ENCODE measurements at regions not wholly inside any gene's neighbourhood (a gene's known extent, or its start where the extent isn't known, plus 50 kb on each side); places are given as distances from the start of the nearest gene placed in this dataset.

DNA sequence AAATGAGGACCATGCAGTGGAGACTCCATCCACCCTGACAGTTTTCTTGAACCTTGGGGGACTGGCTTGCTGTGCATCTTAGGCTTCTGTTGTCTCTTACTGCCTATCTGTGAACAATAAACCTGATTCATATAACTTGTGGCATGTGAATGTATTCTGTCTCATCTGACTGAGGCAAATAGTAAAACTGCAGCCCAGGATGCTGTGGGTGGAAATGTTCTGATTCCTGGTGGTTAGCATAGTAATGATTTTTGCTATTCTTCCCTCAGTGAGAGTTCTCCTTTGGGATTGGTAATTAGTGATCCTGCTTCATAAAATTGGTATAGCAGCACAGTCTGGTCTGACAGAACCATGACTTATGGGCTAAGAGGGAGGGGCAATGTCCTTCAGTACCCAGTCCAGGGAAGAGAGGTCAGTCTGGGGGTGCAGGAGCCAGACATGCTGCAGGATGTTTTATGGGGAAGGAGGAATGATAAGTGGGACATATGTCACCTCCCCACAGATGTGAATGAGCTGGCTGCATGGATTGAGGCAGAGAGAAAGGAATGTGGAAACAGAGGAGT, 147.1 kb downstream of the OR2B2 start:
- DNase-seq: no peak
- H2BK20ac ChIP-seq (ENCODE audit: low read depth, low read length, poor library complexity, severe bottlenecking): no peak overlapping the region
- peaks cover 56% of the 10 kb centered on the region for H3K27me3 ChIP-seq (ENCODE audit: insufficient read depth, low read length)
- Mint-ChIP-seq H3K36me3 (ENCODE audit: insufficient read depth in 1 of 3, low read depth in 3 of 3) (no peaks in the 10 kb centered on the region; a peak in 1 of 7 replicates), H3K9me3 (no peaks in the 10 kb centered on the region; a peak in 1 of 5 replicates), H3K4me3 (no peak overlapping the region; a peak in 1 of 5 replicates), H3K27me3 (ENCODE audit: low read depth) (peaks cover 99% of the 10 kb centered on the region), H3K4me1 (peaks cover 6 to 7% of the 10 kb centered on the region in 2 experiments), H3K27ac (no peak overlapping the region)
- H4K91ac ChIP-seq (ENCODE audit: insufficient read length, low read depth, low read length): no peak overlapping the region
- no peak overlapping the region for H3K4ac ChIP-seq (ENCODE audit: low read depth, low read length)
- peaks cover 3% of the 10 kb centered on the region for H3K23me2 ChIP-seq (ENCODE audit: insufficient read length, low read depth, low read length, poor library complexity, severe bottlenecking)
- H3K14ac ChIP-seq (ENCODE audit: insufficient read depth, low read length): no peak overlapping the region
- no peak overlapping the region for H3T11ph ChIP-seq (ENCODE audit: low read length)
- no peak overlapping the region for H4K5ac ChIP-seq (ENCODE audit: insufficient read length, low read depth, low read length)
- no peak overlapping the region for H2AFZ ChIP-seq (ENCODE audit: low read length)
- H3K79me2 ChIP-seq (ENCODE audit: insufficient read depth, low read length): no peaks in the 10 kb centered on the region
- no peak overlapping the region for H2AK5ac ChIP-seq (ENCODE audit: insufficient read length, low read length)
- no peaks in the 10 kb centered on the region for H3K4me1 ChIP-seq (ENCODE audit: insufficient read depth, low read length)
- H4K20me1 ChIP-seq (ENCODE audit: control insufficient read depth, insufficient read depth, insufficient read length): no peaks in the 10 kb centered on the region
- no peak overlapping the region for H3K9ac ChIP-seq (ENCODE audit: extremely low read depth, insufficient read length, low read length)
- H3K23ac ChIP-seq (ENCODE audit: insufficient read length, low read depth, low read length): no peak overlapping the region
- H2BK120ac ChIP-seq (ENCODE audit: low read depth, low read length, poor library complexity, severe bottlenecking): no peak overlapping the region
- H4K8ac ChIP-seq (replicated peaks; ENCODE audit: insufficient read length, low read depth, low read length): no peak overlapping the region
- TF ChIP-seq, protein P1, sequence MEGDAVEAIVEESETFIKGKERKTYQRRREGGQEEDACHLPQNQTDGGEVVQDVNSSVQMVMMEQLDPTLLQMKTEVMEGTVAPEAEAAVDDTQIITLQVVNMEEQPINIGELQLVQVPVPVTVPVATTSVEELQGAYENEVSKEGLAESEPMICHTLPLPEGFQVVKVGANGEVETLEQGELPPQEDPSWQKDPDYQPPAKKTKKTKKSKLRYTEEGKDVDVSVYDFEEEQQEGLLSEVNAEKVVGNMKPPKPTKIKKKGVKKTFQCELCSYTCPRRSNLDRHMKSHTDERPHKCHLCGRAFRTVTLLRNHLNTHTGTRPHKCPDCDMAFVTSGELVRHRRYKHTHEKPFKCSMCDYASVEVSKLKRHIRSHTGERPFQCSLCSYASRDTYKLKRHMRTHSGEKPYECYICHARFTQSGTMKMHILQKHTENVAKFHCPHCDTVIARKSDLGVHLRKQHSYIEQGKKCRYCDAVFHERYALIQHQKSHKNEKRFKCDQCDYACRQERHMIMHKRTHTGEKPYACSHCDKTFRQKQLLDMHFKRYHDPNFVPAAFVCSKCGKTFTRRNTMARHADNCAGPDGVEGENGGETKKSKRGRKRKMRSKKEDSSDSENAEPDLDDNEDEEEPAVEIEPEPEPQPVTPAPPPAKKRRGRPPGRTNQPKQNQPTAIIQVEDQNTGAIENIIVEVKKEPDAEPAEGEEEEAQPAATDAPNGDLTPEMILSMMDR (conservative IDR thresholded peaks at IDR 0.05): no peak
- no peak overlapping the region for H3K56ac ChIP-seq (ENCODE audit: insufficient read length, low read depth, low read length)
- no peak overlapping the region for H2BK5ac ChIP-seq (ENCODE audit: insufficient read length, low read length)
- H2BK15ac ChIP-seq (ENCODE audit: low read depth, low read length): no peak overlapping the region
- no peak overlapping the region for H3K4me2 ChIP-seq (ENCODE audit: insufficient read depth, insufficient read length, low read length)
- no peak overlapping the region for H2BK12ac ChIP-seq (ENCODE audit: insufficient read length, low read depth, low read length)
- H3K27ac ChIP-seq (ENCODE audit: insufficient read length, low read depth, low read length): no peak overlapping the region
- no peak overlapping the region for H3K18ac ChIP-seq (ENCODE audit: insufficient read length, low read depth, low read length)
- no peaks in the 10 kb centered on the region for H3K9me3 ChIP-seq (ENCODE audit: control insufficient read depth, low read depth, low read length)
- H3K79me1 ChIP-seq (ENCODE audit: insufficient read depth, low read depth, low read length, poor library complexity, severe bottlenecking): no peaks in the 10 kb centered on the region
